ENCODE measurements at regions not wholly inside any gene's neighbourhood (a gene's known extent, or its start where the extent isn't known, plus 50 kb on each side); places are given as distances from the start of the nearest gene placed in this dataset.

- Histone ChIP-seq H3K9me3 (no peaks in the 10 kb centered on the region), H3K4me1 (peaks cover 12% of the 10 kb centered on the region), H3K36me3 (replicated peaks in 1 of 2; ENCODE audit: insufficient read depth in 1 of 2, low read depth in 2 of 2) (no peaks in the 10 kb centered on the region), H3K27ac (no peak overlapping the region), H3K27me3 (no peaks in the 10 kb centered on the region), H3K4me3 (no peak overlapping the region)
- 89 to 91% methylated on average over 9 to 14 of the region's 14 CpGs for WGBS, 2 donors
- intact Hi-C loops (cut with DNase I), result no loop called here
- no peak for DNase-seq
- TF ChIP-seq POLR2A (IDR thresholded peaks at IDR 0.05), result no peak
- TF ChIP-seq CTCF (IDR thresholded peaks at IDR 0.05), result no peak
- ATAC-seq, result no peak
These were observed 138.4 kb upstream of the CIBAR2 start for GRCh38 chr16:85250609-85251223.

DNA sequence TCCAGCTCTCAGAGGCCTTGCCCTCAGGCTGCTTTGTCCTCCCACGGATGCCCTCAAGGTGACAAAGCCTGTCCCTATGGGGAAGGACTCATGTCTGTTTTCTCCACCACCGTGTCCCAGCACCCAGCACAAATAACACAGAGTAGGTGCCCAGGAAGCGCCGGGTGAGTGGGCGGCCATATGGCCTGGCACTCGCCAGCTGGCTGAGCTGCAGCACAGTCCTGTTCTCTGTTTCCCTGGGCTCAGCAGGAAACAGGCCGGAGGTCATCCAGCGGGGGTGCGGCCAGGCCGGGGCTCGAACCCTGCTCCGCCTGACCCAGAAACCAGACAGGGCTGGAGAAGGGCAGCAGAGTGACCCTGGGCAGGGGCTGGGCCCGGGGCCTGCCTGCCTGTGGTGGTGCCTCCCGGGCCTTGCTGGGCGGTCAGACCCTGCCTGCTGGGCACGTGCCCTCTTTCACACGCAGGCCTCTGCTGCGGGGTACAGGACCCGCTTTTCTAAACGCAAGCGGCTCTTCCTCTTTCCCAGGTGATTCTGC, 139.0 kb upstream of the CIBAR2 start:
- WGBS, 2 donors, result 80 to 93% methylated on average over 1 to 21 of the region's 21 CpGs
- H3K36me3 ChIP-seq (replicated peaks in 1 of 2; ENCODE audit: insufficient read depth in 1 of 2, low read depth in 2 of 2), result no peaks in the 10 kb centered on the region

GRCh38 chr16:85252014-85252413, 139.7 kb upstream of the CIBAR2 start:
- peaks cover 16% of the 10 kb centered on the region for H3K4me1 ChIP-seq
- no peak overlapping the region for H3K4me3 ChIP-seq
- 79 to 84% methylated on average over 10 to 14 of the region's 14 CpGs for WGBS, 2 donors
- DNase-seq, result no peak
- H3K27me3 ChIP-seq, result no peaks in the 10 kb centered on the region
- intact Hi-C loops (cut with DNase I), result no loop called here
- H3K9me3 ChIP-seq, result no peaks in the 10 kb centered on the region
- no peak for TF ChIP-seq CTCF (IDR thresholded peaks at IDR 0.05)
- TF ChIP-seq POLR2A (IDR thresholded peaks at IDR 0.05), result no peak
- no peaks in the 10 kb centered on the region for H3K36me3 ChIP-seq (replicated peaks in 1 of 2; ENCODE audit: insufficient read depth in 1 of 2, low read depth in 2 of 2)
- no peak for ATAC-seq
- H3K27ac ChIP-seq, result no peak overlapping the region

More for the DNA sequence above, 139.0 kb upstream of the CIBAR2 start:
- Histone ChIP-seq H3K9me3 (no peaks in the 10 kb centered on the region), H3K27ac (no peak overlapping the region), H3K27me3 (no peaks in the 10 kb centered on the region), H3K4me3 (no peak overlapping the region), H3K4me1 (peaks cover 13% of the 10 kb centered on the region)
- intact Hi-C loops (cut with DNase I), result no loop called here
- TF ChIP-seq CTCF (IDR thresholded peaks at IDR 0.05), result no peak
- no peak for TF ChIP-seq POLR2A (IDR thresholded peaks at IDR 0.05)
- ATAC-seq, result no peak
- DNase-seq, result no peak

GRCh38 chr16:85252461-85252860, 140.2 kb upstream of the CIBAR2 start:
- no peaks in the 10 kb centered on the region for H3K9me3 ChIP-seq
- no peak for ATAC-seq
- TF ChIP-seq CTCF (IDR thresholded peaks at IDR 0.05) (no peak), POLR2A (IDR thresholded peaks at IDR 0.05) (no peak)
- H3K4me3 ChIP-seq, result no peak overlapping the region
- H3K36me3 ChIP-seq (replicated peaks in 1 of 2; ENCODE audit: insufficient read depth in 1 of 2, low read depth in 2 of 2), result no peaks in the 10 kb centered on the region
- 79 to 98% methylated on average over 6 to 9 of the region's 9 CpGs for WGBS, 2 donors
- no peaks in the 10 kb centered on the region for H3K27me3 ChIP-seq
- H3K27ac ChIP-seq, result no peak overlapping the region
- peaks cover 16% of the 10 kb centered on the region for H3K4me1 ChIP-seq
- intact Hi-C loops (cut with DNase I), result no loop called here
- DNase-seq, result no peak

All from body of pancreas (tissue), 4 donors.